Activated naive CD4-positive, alpha-beta T cell treated with anti-CD3 and anti-CD28 coated beads, Interleukin-2, amount 50 U/mL, for 72 hours (primary cell): ENCODE measurements at regions not wholly inside any gene's neighbourhood (a gene's known extent, or its start where the extent isn't known, plus 50 kb on each side); places are given as distances from the start of the nearest gene placed in this dataset.

ENCODE experiments used
- ATAC-seq, 2 donors: fragments of 150-1000 bp; cut with Tn5 transposase; 2 replicates each; pipeline ENCODE4 v1.10.0; 2021; ENCODE audit warnings: mild to moderate bottlenecking in 2 of 2, moderate library complexity in 2 of 2
- DNase-seq, 2 donors: peaks; one replicate each; pipeline ENCODE4 v3.0.0; 2021 to 2022; ENCODE audit warnings: low spot score in 2 of 2
- H3K27ac Mint-ChIP-seq, 2 donors: one replicate each; pipeline ENCODE4 v1.8.0; 2022; ENCODE audit warnings: mild to moderate bottlenecking in 2 of 2, mixed read lengths in 2 of 2
- H3K36me3 Mint-ChIP-seq, 2 donors: one replicate each; pipeline ENCODE4 v1.8.0; 2022; ENCODE audit warnings: mixed read lengths in 2 of 2
- H3K9me3 Mint-ChIP-seq, 2 donors: one replicate each; pipeline ENCODE4 v1.8.0; 2022; ENCODE audit warnings: mixed read lengths in 2 of 2

GRCh38 chr5:143870362-143870761 is 58.4 kb downstream of the HMHB1 start:
- no peak for DNase-seq
- Mint-ChIP-seq H3K27ac (no peak overlapping the region), H3K36me3 (no peaks in the 10 kb centered on the region), H3K9me3 (no peaks in the 10 kb centered on the region)
- ATAC-seq, result no peak

- H3K36me3 Mint-ChIP-seq, result no peaks in the 10 kb centered on the region
- no peak for ATAC-seq
Observed at GRCh38 chr5:143870871-143871632, 59.1 kb downstream of the HMHB1 start.

GRCh38 chr5:143871672-143872071 is 59.7 kb downstream of the HMHB1 start:
- Mint-ChIP-seq H3K9me3 (no peaks in the 10 kb centered on the region), H3K27ac (no peak overlapping the region), H3K36me3 (no peaks in the 10 kb centered on the region)
- DNase-seq, result no peak
- ATAC-seq, result no peak

More at GRCh38 chr5:143870871-143871632, 59.1 kb downstream of the HMHB1 start:
- no peaks in the 10 kb centered on the region for H3K9me3 Mint-ChIP-seq
- DNase-seq, result no peak
- no peak overlapping the region for H3K27ac Mint-ChIP-seq

- Mint-ChIP-seq H3K9me3 (no peaks in the 10 kb centered on the region), H3K27ac (no peak overlapping the region), H3K36me3 (no peaks in the 10 kb centered on the region)
- ATAC-seq (no peak), DNase-seq (no peak)
Observed at GRCh38 chr5:143874312-143874711, 62.4 kb downstream of the HMHB1 start.

GRCh38 chr5:143877196-143877595 is 65.2 kb downstream of the HMHB1 start:
- ATAC-seq, result no peak
- Mint-ChIP-seq H3K27ac (no peak overlapping the region), H3K36me3 (no peaks in the 10 kb centered on the region), H3K9me3 (no peaks in the 10 kb centered on the region)
- no peak for DNase-seq

GRCh38 chr5:143878430-143878829 is 66.5 kb downstream of the HMHB1 start:
- no peak for ATAC-seq
- Mint-ChIP-seq H3K27ac (no peak overlapping the region), H3K9me3 (no peaks in the 10 kb centered on the region), H3K36me3 (no peaks in the 10 kb centered on the region)
- no peak for DNase-seq

- no peaks in the 10 kb centered on the region for H3K36me3 Mint-ChIP-seq
- ATAC-seq (no peak), DNase-seq (no peak)
- no peak overlapping the region for H3K27ac Mint-ChIP-seq
- H3K9me3 Mint-ChIP-seq, result no peaks in the 10 kb centered on the region
Observed at GRCh38 chr5:143879646-143880045, 67.7 kb downstream of the HMHB1 start.

GRCh38 chr5:143880178-143880577 is 68.2 kb downstream of the HMHB1 start:
- Mint-ChIP-seq H3K27ac (no peak overlapping the region), H3K9me3 (no peaks in the 10 kb centered on the region), H3K36me3 (no peaks in the 10 kb centered on the region)
- ATAC-seq (no peak), DNase-seq (no peak)

- Mint-ChIP-seq H3K36me3 (no peaks in the 10 kb centered on the region), H3K27ac (no peak overlapping the region), H3K9me3 (no peaks in the 10 kb centered on the region)
- no peak for ATAC-seq
- DNase-seq, result no peak
Observed at GRCh38 chr5:143882520-143882919, 70.6 kb downstream of the HMHB1 start.

- H3K9me3 Mint-ChIP-seq, result no peaks in the 10 kb centered on the region
- H3K27ac Mint-ChIP-seq, result no peak overlapping the region
- no peaks in the 10 kb centered on the region for H3K36me3 Mint-ChIP-seq
- ATAC-seq (no peak), DNase-seq (no peak)
Observed at GRCh38 chr5:143886096-143886495, 74.1 kb downstream of the HMHB1 start.

- DNase-seq, result no peak
- no peaks in the 10 kb centered on the region for H3K36me3 Mint-ChIP-seq
- no peaks in the 10 kb centered on the region for H3K9me3 Mint-ChIP-seq
- H3K27ac Mint-ChIP-seq, result no peak overlapping the region
- no peak for ATAC-seq
Observed at GRCh38 chr5:143886651-143887638, 75.0 kb downstream of the HMHB1 start.

GRCh38 chr5:143887903-143888665 is 76.1 kb downstream of the HMHB1 start:
- no peak for DNase-seq
- H3K36me3 Mint-ChIP-seq, result no peaks in the 10 kb centered on the region
- ATAC-seq, result no peak
- H3K9me3 Mint-ChIP-seq, result no peaks in the 10 kb centered on the region
- no peak overlapping the region for H3K27ac Mint-ChIP-seq

- DNase-seq (no peak), ATAC-seq (no peak)
- H3K9me3 Mint-ChIP-seq, result no peaks in the 10 kb centered on the region
- H3K36me3 Mint-ChIP-seq, result no peaks in the 10 kb centered on the region
- H3K27ac Mint-ChIP-seq, result no peak overlapping the region
Observed at GRCh38 chr5:143888912-143889311, 77.0 kb downstream of the HMHB1 start.

GRCh38 chr5:143889986-143890385 is 78.0 kb downstream of the HMHB1 start:
- DNase-seq, result no peak
- H3K36me3 Mint-ChIP-seq, result no peaks in the 10 kb centered on the region
- H3K9me3 Mint-ChIP-seq, result no peaks in the 10 kb centered on the region
- H3K27ac Mint-ChIP-seq, result no peak overlapping the region
- ATAC-seq, result no peak

GRCh38 chr5:143890487-143890886 is 78.5 kb downstream of the HMHB1 start:
- H3K9me3 Mint-ChIP-seq, result no peaks in the 10 kb centered on the region
- no peaks in the 10 kb centered on the region for H3K36me3 Mint-ChIP-seq
- ATAC-seq (no peak), DNase-seq (no peak)
- H3K27ac Mint-ChIP-seq, result no peak overlapping the region

GRCh38 chr5:143892271-143892670 is 80.3 kb downstream of the HMHB1 start:
- H3K27ac Mint-ChIP-seq, result no peak overlapping the region
- no peak for ATAC-seq
- DNase-seq, result no peak
- no peaks in the 10 kb centered on the region for H3K36me3 Mint-ChIP-seq
- H3K9me3 Mint-ChIP-seq, result no peaks in the 10 kb centered on the region

- ATAC-seq (no peak), DNase-seq (no peak)
- Mint-ChIP-seq H3K9me3 (no peaks in the 10 kb centered on the region), H3K36me3 (no peaks in the 10 kb centered on the region), H3K27ac (no peak overlapping the region)
Observed at GRCh38 chr5:143892908-143893307, 80.9 kb downstream of the HMHB1 start.
